SK-N-SH treated with all-trans-retinoic acid at 6 μM for 48 hours (cell line): ENCODE measurements at regions not wholly inside any gene's neighbourhood (a gene's known extent, or its start where the extent isn't known, plus 50 kb on each side); places are given as distances from the start of the nearest gene placed in this dataset.

Experiments
- ATAC-seq: fragments of 200-7000 bp; cut with Tn5 transposase; 3 replicates; pipeline ENCODE4 v1.9.1; 2020; ENCODE audit warnings: mild to moderate bottlenecking, moderate library complexity
- ARNTL ChIP-seq: fragments of 450-650 bp; formaldehyde crosslinking; IDR thresholded peaks from 2 replicates; pipeline ENCODE4 v1.5.0; 2020; ENCODE audit warnings: low read depth, mild to moderate bottlenecking, moderate library complexity, borderline replicate concordance
- BACH2 ChIP-seq: fragments of 250-450 bp; sonication (Bioruptor Pico); IDR thresholded peaks from 2 replicates; pipeline ENCODE4 v1.9.0; 2021; ENCODE audit warnings: mild to moderate bottlenecking, borderline replicate concordance
- ESRRG ChIP-seq: fragments of 250-450 bp; sonication (Bioruptor Pico); IDR thresholded peaks from 2 replicates; pipeline ENCODE4 v1.6.1; 2021; ENCODE audit warnings: mild to moderate bottlenecking
- GLIS3 ChIP-seq: fragments of 250-450 bp; sonication (Bioruptor Pico); IDR thresholded peaks from 2 replicates; pipeline ENCODE4 v1.5.0; 2020; ENCODE audit warnings: mild to moderate bottlenecking, moderate library complexity
- ISL1 ChIP-seq: fragments of 250-450 bp; sonication (Bioruptor Pico); IDR thresholded peaks from 2 replicates; pipeline ENCODE4 v2.1.2; 2022; ENCODE audit warnings: mild to moderate bottlenecking, moderate library complexity
- OSR1 ChIP-seq: fragments of 250-450 bp; sonication (Bioruptor Pico); IDR thresholded peaks from 2 replicates; pipeline ENCODE4 v1.8.0; 2022; ENCODE audit warnings: moderate library complexity, mild to moderate bottlenecking, inconsistent platforms
- POU6F1 ChIP-seq: fragments of 250-450 bp; sonication (Bioruptor Pico); IDR thresholded peaks from 2 replicates; pipeline ENCODE4 v1.8.0; 2021; ENCODE audit warnings: low read depth, mild to moderate bottlenecking, moderate library complexity, borderline replicate concordance
- PPARA ChIP-seq: fragments of 250-450 bp; sonication (Bioruptor Pico); IDR thresholded peaks from 2 replicates; pipeline ENCODE4 v1.5.0; 2020; ENCODE audit warnings: mild to moderate bottlenecking, borderline replicate concordance
- RARB ChIP-seq: fragments of 250-450 bp; sonication (Bioruptor Pico); IDR thresholded peaks from 2 replicates; pipeline ENCODE4 v1.8.0; 2021; ENCODE audit warnings: mild to moderate bottlenecking, moderate library complexity
- SNAI2 ChIP-seq: fragments of 250-450 bp; sonication (Bioruptor Pico); IDR thresholded peaks from 2 replicates; pipeline ENCODE4 v1.5.0; 2020; ENCODE audit warnings: mild to moderate bottlenecking, moderate library complexity
- TCF4 ChIP-seq: fragments of 250-450 bp; sonication (Bioruptor Pico); IDR thresholded peaks from 2 replicates; pipeline ENCODE4 v1.8.0; 2021; ENCODE audit warnings: mild to moderate bottlenecking, moderate library complexity, borderline replicate concordance
- TOX ChIP-seq: fragments of 250-450 bp; sonication (Bioruptor Pico); IDR thresholded peaks from 2 replicates; pipeline ENCODE4 v1.8.0; 2021; ENCODE audit warnings: mild to moderate bottlenecking, moderate library complexity, borderline replicate concordance
- ZC3H10 ChIP-seq: fragments of 250-450 bp; sonication (Bioruptor Pico); IDR thresholded peaks from 2 replicates; pipeline ENCODE4 v1.5.1; 2021; ENCODE audit warnings: mild to moderate bottlenecking, moderate library complexity
- ZNF565 ChIP-seq: fragments of 450-650 bp; formaldehyde crosslinking; conservative IDR thresholded peaks from 2 replicates; pipeline ENCODE4 v1.5.0; 2020; ENCODE audit warnings: low read depth, mild to moderate bottlenecking, moderate library complexity
- ZNF70 ChIP-seq: fragments of 450-650 bp; formaldehyde crosslinking; IDR thresholded peaks from 2 replicates; pipeline ENCODE4 v1.5.0; 2020; ENCODE audit warnings: mild to moderate bottlenecking, moderate library complexity
- ZNF8 ChIP-seq: fragments of 450-650 bp; formaldehyde crosslinking; IDR thresholded peaks from 2 replicates; pipeline ENCODE4 v1.5.0; 2020; ENCODE audit warnings: mild to moderate bottlenecking, moderate library complexity

GRCh38 chrX:101160001-101160400 is 59.6 kb upstream of the DRP2 start:
- TF ChIP-seq POU6F1 (CRISPR knock-in tag): no peak
- TF ChIP-seq ZNF8 (CRISPR knock-in tag): no peak
- TF ChIP-seq, all 23 proteins: peak for 0

GRCh38 chrX:101163166-101163565 is 56.4 kb upstream of the DRP2 start:
- TF ChIP-seq GLIS3 (CRISPR knock-in tag) (no peak), ZNF8 (CRISPR knock-in tag) (no peak), RARB (no peak), POU6F1 (CRISPR knock-in tag) (no peak), BACH2 (no peak), ISL1 (CRISPR knock-in tag) (no peak), TOX (CRISPR knock-in tag) (no peak), ZC3H10 (no peak), ESRRG (CRISPR knock-in tag) (no peak), TCF4 (no peak), SNAI2 (CRISPR knock-in tag) (no peak), ZNF70 (CRISPR knock-in tag) (no peak), ARNTL (CRISPR knock-in tag) (no peak), ZNF565 (CRISPR knock-in tag) (no peak), PPARA (CRISPR knock-in tag) (no peak), OSR1 (CRISPR knock-in tag) (no peak)
- TF ChIP-seq, all 23 proteins: peak for 0
- ATAC-seq: peak; percentile 21; the same call in 2 of the 3 replicates

More at GRCh38 chrX:101160001-101160400, 59.6 kb upstream of the DRP2 start:
- no peak for ATAC-seq

GRCh38 chrX:101164766-101165590 is 54.6 kb upstream of the DRP2 start:
- ATAC-seq: peak; percentile 77
- no peak for TF ChIP-seq OSR1 (CRISPR knock-in tag)
- peak; percentile 61 for TF ChIP-seq ISL1 (CRISPR knock-in tag)
- TF ChIP-seq TCF4: no peak
